H1 (cell line): ENCODE measurements at regions not wholly inside any gene's neighbourhood (a gene's known extent, or its start where the extent isn't known, plus 50 kb on each side); places are given as distances from the start of the nearest gene placed in this dataset.

Experiments used
- CTCF ChIA-PET: fragments of 300-600 bp; sonication (Branson Sonifier 250); formaldehyde crosslinking; loops from one replicate; lab custom pipeline; 2021; ENCODE audit not compliant: partially characterized antibody; lab: Charles Lee
- POLR2A ChIA-PET: fragments of 300-600 bp; sonication (Branson Sonifier 250); formaldehyde crosslinking; loops from one replicate; lab custom pipeline; 2021; ENCODE audit warnings: inconsistent platforms; ENCODE audit not compliant: partially characterized antibody; lab: Charles Lee
- DNase-seq, 2 experiments: peaks; one replicate each; pipeline versions ENCODE4 v3.0.0 to v3.0.0-alpha.2; 2010 to 2022; ENCODE audit warnings: low spot score in 2 of 2, low read depth in 1 of 2, mixed read lengths in 1 of 2
- FAIRE-seq: peaks from 2 replicates; lab custom pipeline; 2011; peaks lifted over from hg19 to GRCh38; lab: Jason Lieb, UNC
- H2AFZ ChIP-seq: 2 replicates; pipeline ENCODE4 v1.8.1; 2012; ENCODE audit warnings: low read length, inconsistent platforms
- H2AK5ac ChIP-seq: 2 replicates; pipeline ENCODE4 v1.6.1; 2013; ENCODE audit warnings: low read depth, low read length
- H2BK120ac ChIP-seq: replicated peaks from 2 replicates; pipeline ENCODE3; 2013; ENCODE audit warnings: low read depth, low read length, inconsistent platforms
- H2BK12ac ChIP-seq: 2 replicates; pipeline ENCODE4 v1.6.1; 2013; ENCODE audit warnings: low read depth, low read length
- H2BK15ac ChIP-seq: 2 replicates; pipeline ENCODE4 v1.6.1; 2013; ENCODE audit warnings: low read length
- H2BK20ac ChIP-seq: 2 replicates; pipeline ENCODE4 v1.6.1; 2013; ENCODE audit warnings: low read length
- H2BK5ac ChIP-seq: 2 replicates; pipeline ENCODE4 v1.6.1; 2013; ENCODE audit warnings: low read depth, low read length
- H3K14ac ChIP-seq: 2 replicates; pipeline ENCODE4 v1.6.1; 2013; ENCODE audit warnings: inconsistent platforms; ENCODE audit not compliant: insufficient read length
- H3K18ac ChIP-seq: 2 replicates; pipeline ENCODE4 v1.6.1; 2013; ENCODE audit warnings: low read length; ENCODE audit errors: extremely low read depth
- H3K23ac ChIP-seq: 2 replicates; pipeline ENCODE4 v1.6.1; 2013; ENCODE audit warnings: inconsistent platforms; ENCODE audit not compliant: insufficient read length
- H3K23me2 ChIP-seq: 2 replicates; pipeline ENCODE4 v1.6.1; 2013; ENCODE audit warnings: low read depth, low read length
- H3K27ac ChIP-seq: 2 replicates; pipeline ENCODE4 v1.6.1; 2011; ENCODE audit warnings: low read depth, low read length, inconsistent platforms
- H3K27me3 ChIP-seq, 4 experiments: replicated peaks in 1 of 4; 1 replicate in 1 of 4; 2 replicates in 3 of 4; pipeline versions ENCODE4 v1.6.1 to v1.8.1; 2011 to 2013; ENCODE audit warnings: low read length in 3 of 4, mild to moderate bottlenecking in 3 of 4, inconsistent platforms in 2 of 4, mixed read lengths in 2 of 4, moderate library complexity in 1 of 4; ENCODE audit not compliant: control insufficient read depth in 3 of 4, insufficient read depth in 3 of 4; ENCODE audit errors: extremely low read depth in 1 of 4
- H3K36me3 ChIP-seq, 4 experiments: 2 replicates each; pipeline versions ENCODE4 v1.6.1 to v1.8.1; 2011 to 2013; ENCODE audit warnings: mild to moderate bottlenecking in 4 of 4, low read length in 3 of 4, moderate library complexity in 2 of 4, control low read depth in 1 of 4, inconsistent platforms in 1 of 4; ENCODE audit not compliant: insufficient read depth in 4 of 4, control insufficient read depth in 2 of 4
- H3K4ac ChIP-seq: replicated peaks from 2 replicates; pipeline ENCODE3; 2013; ENCODE audit warnings: low read length, low read depth, mixed read lengths, inconsistent platforms; ENCODE audit not compliant: insufficient read length
- H3K4me1 ChIP-seq, 4 experiments: replicated peaks in 1 of 4; 1 replicate in 1 of 4; 2 replicates in 3 of 4; pipeline versions ENCODE4 v1.6.1 to v1.8.1; 2011 to 2013; ENCODE audit warnings: low read length in 3 of 4, inconsistent platforms in 2 of 4, mixed read lengths in 1 of 4; ENCODE audit not compliant: insufficient read depth in 4 of 4, control insufficient read depth in 3 of 4
- H3K4me2 ChIP-seq, 2 experiments: 2 replicates each; pipeline versions ENCODE4 v1.6.1 to v1.8.1; 2011 to 2013; ENCODE audit warnings: low read depth in 2 of 2, low read length in 2 of 2, control low read depth in 1 of 2, inconsistent platforms in 1 of 2, mild to moderate bottlenecking in 1 of 2; ENCODE audit not compliant: insufficient read depth in 1 of 2
- H3K4me3 ChIP-seq, 4 experiments: fragments of 200-600, 300-600 bp in 1 of 4; sonication (generic), shearing (Covaris generic), sonication (Bioruptor Twin) in 1 of 4; 2 replicates each; pipeline versions ENCODE4 v1.5.1 to v1.8.1; 2011 to 2016; ENCODE audit warnings: low read length in 4 of 4, low read depth in 3 of 4, control low read depth in 2 of 4, inconsistent platforms in 2 of 4, mild to moderate bottlenecking in 2 of 4, mixed read lengths in 1 of 4, moderate library complexity in 1 of 4; ENCODE audit not compliant: insufficient read depth in 2 of 4; ENCODE audit errors: extremely low read depth in 1 of 4
- H3K56ac ChIP-seq: replicated peaks from 2 replicates; pipeline ENCODE3; 2013; ENCODE audit warnings: low read depth, mild to moderate bottlenecking, mixed read lengths, low read length, inconsistent platforms; ENCODE audit not compliant: insufficient read length
- H3K79me1 ChIP-seq: 2 replicates; pipeline ENCODE4 v1.6.1; 2013; ENCODE audit warnings: low read depth, low read length, control low read depth
- H3K79me2 ChIP-seq, 2 experiments: 2 replicates each; pipeline versions ENCODE4 v1.6.1 to v1.8.1; 2012 to 2013; ENCODE audit warnings: low read length in 2 of 2, mild to moderate bottlenecking in 2 of 2, inconsistent platforms in 1 of 2; ENCODE audit not compliant: insufficient read depth in 2 of 2, control insufficient read depth in 1 of 2
- H3K9ac ChIP-seq, 4 experiments: replicated peaks in 1 of 4; 1 replicate in 1 of 4; 2 replicates in 3 of 4; pipeline versions ENCODE4 v1.6.1 to v1.8.1; 2011 to 2013; ENCODE audit warnings: low read depth in 3 of 4, low read length in 3 of 4, control low read depth in 2 of 4, mild to moderate bottlenecking in 2 of 4, moderate library complexity in 2 of 4, inconsistent platforms in 1 of 4; ENCODE audit errors: extremely low read depth in 1 of 4
- H3K9me3 ChIP-seq, 2 experiments: 2 replicates each; pipeline versions ENCODE4 v1.6.1 to v1.8.1; 2012 to 2013; ENCODE audit warnings: mild to moderate bottlenecking in 2 of 2, moderate library complexity in 2 of 2, control low read depth in 1 of 2, inconsistent platforms in 1 of 2, low read depth in 1 of 2, low read length in 1 of 2, mixed read lengths in 1 of 2; ENCODE audit not compliant: insufficient read depth in 2 of 2
- H4K20me1 ChIP-seq, 2 experiments: replicated peaks in 1 of 2; 2 replicates each; pipeline versions ENCODE3 to v1.8.1; 2011 to 2013; ENCODE audit warnings: inconsistent platforms in 2 of 2, low read length in 2 of 2, mild to moderate bottlenecking in 1 of 2; ENCODE audit not compliant: insufficient read depth in 2 of 2, control insufficient read depth in 1 of 2
- H4K5ac ChIP-seq: 2 replicates; pipeline ENCODE4 v1.6.1; 2013; ENCODE audit warnings: low read length, low read depth, mixed read lengths, inconsistent platforms; ENCODE audit not compliant: insufficient read length
- H4K8ac ChIP-seq: 2 replicates; pipeline ENCODE4 v1.8.0; 2013; ENCODE audit warnings: mild to moderate bottlenecking, moderate library complexity, low read length, inconsistent platforms; ENCODE audit not compliant: insufficient read depth; ENCODE audit errors: extremely low read depth
- H4K91ac ChIP-seq: replicated peaks from 2 replicates; pipeline ENCODE3; 2013; ENCODE audit warnings: low read length, mixed read lengths, inconsistent platforms; ENCODE audit not compliant: insufficient read length
- ASH2L ChIP-seq: fragments of 200-600, 300-600 bp; sonication (generic); IDR thresholded peaks from one replicate; pipeline ENCODE4 v1.7.1; 2017; ENCODE audit warnings: low read length
- BRCA1 ChIP-seq: IDR thresholded peaks from 2 replicates; pipeline ENCODE4 v1.6.1; 2012; ENCODE audit warnings: low read depth, low read length, improper control_type of control experiment
- FOSL1 ChIP-seq: IDR thresholded peaks from 2 replicates; pipeline ENCODE4 v1.6.1; 2011; ENCODE audit warnings: mild to moderate bottlenecking, low read depth, low read length, moderate library complexity; ENCODE audit not compliant: insufficient read depth
- GABPA ChIP-seq: IDR thresholded peaks from 2 replicates; pipeline ENCODE4 v1.6.1; 2011; ENCODE audit warnings: mild to moderate bottlenecking, low read length, moderate library complexity, borderline replicate concordance; ENCODE audit not compliant: insufficient read depth
- GTF2F1 ChIP-seq: IDR thresholded peaks from 2 replicates; pipeline ENCODE4 v1.6.1; 2012; ENCODE audit warnings: low read depth, low read length, improper control_type of control experiment, borderline replicate concordance
- HDAC2 ChIP-seq, 2 experiments: fragments of 300-600 bp in 1 of 2; sonication (generic) in 1 of 2; IDR thresholded peaks; 2 replicates each; pipeline ENCODE4 v1.6.1; 2011 to 2012; ENCODE audit warnings: low read depth in 2 of 2, low read length in 2 of 2, mild to moderate bottlenecking in 2 of 2, moderate library complexity in 2 of 2, borderline replicate concordance in 1 of 2, inconsistent platforms in 1 of 2
- JUN ChIP-seq: IDR thresholded peaks from 2 replicates; pipeline ENCODE4 v1.6.1; 2011; ENCODE audit warnings: low read depth, mild to moderate bottlenecking, improper control_type of control experiment, low read length
- MAFK ChIP-seq: IDR thresholded peaks from 2 replicates; pipeline ENCODE4 v1.6.1; 2012; ENCODE audit warnings: low read depth, mild to moderate bottlenecking, improper control_type of control experiment, low read length
- NANOG ChIP-seq: IDR thresholded peaks from 2 replicates; pipeline ENCODE4 v1.6.1; 2011; ENCODE audit warnings: low read length, low read depth, mild to moderate bottlenecking, inconsistent platforms; ENCODE audit not compliant: insufficient read depth, poor library complexity, severe bottlenecking
- POLR2A ChIP-seq, 2 experiments: IDR thresholded peaks; 1 replicate in 1 of 2; 2 replicates in 1 of 2; pipeline ENCODE4 v1.6.1; 2011; ENCODE audit warnings: low read depth in 2 of 2, low read length in 2 of 2, mild to moderate bottlenecking in 2 of 2; ENCODE audit errors: control extremely low read depth in 1 of 2
- SIN3A ChIP-seq, 2 experiments: IDR thresholded peaks in 1 of 2; conservative IDR thresholded peaks in 1 of 2; 2 replicates each; pipeline ENCODE4 v1.6.1; 2011 to 2012; ENCODE audit warnings: low read length in 2 of 2, improper control_type of control experiment in 1 of 2, low read depth in 1 of 2, mild to moderate bottlenecking in 1 of 2
- SUZ12 ChIP-seq: fragments of 200-600 bp; sonication (generic); IDR thresholded peaks from 2 replicates; pipeline ENCODE4 v1.6.1; 2012; ENCODE audit warnings: mild to moderate bottlenecking, inconsistent platforms, low read length, moderate library complexity, mixed read lengths
- TAF1 ChIP-seq: IDR thresholded peaks from 2 replicates; pipeline ENCODE4 v1.6.1; 2011; ENCODE audit warnings: mild to moderate bottlenecking, low read depth, low read length
- TBP ChIP-seq: IDR thresholded peaks from 2 replicates; pipeline ENCODE4 v1.6.1; 2011; ENCODE audit warnings: low read depth, low read length, improper control_type of control experiment
- WGBS, 2 experiments: shearing (Covaris generic) in 1 of 2; methylation state at CpG; one replicate each; pipeline versions ENCODE4 v1.1.6 to v1.1.7; 2013 to 2015; ENCODE audit warnings: low lambda C conversion rate in 2 of 2, mixed read lengths in 2 of 2, inconsistent platforms in 1 of 2, low coverage in 1 of 2, missing lambda C conversion rate in 1 of 2; ENCODE audit not compliant: insufficient replicate concordance in 2 of 2, insufficient coverage in 1 of 2, insufficient read length in 1 of 2; ENCODE audit errors: extremely low coverage in 1 of 2, missing lambda C conversion rate in 1 of 2; 5-methylcytosine and 5-hydroxymethylcytosine counted together
- TF ChIP-seq, protein P1 (sequence below): IDR thresholded peaks from 2 replicates; pipeline ENCODE4 v1.6.1; 2012; ENCODE audit warnings: inconsistent platforms

- Histone ChIP-seq H3K27me3 (no peaks in the 10 kb centered on the region), H3K27ac (no peak overlapping the region), H3K18ac (no peak overlapping the region)
- TF ChIP-seq GABPA (no peak), TBP (no peak), HDAC2 (IDR thresholded peaks at IDR 0.05; ENCODE audit: borderline replicate concordance in 1 of 2, low read depth in 2 of 2, low read length in 2 of 2) (no peak), NANOG (no peak), SIN3A (conservative IDR thresholded peaks at IDR 0.05 in 1 of 2, IDR thresholded peaks at IDR 0.05 in 1 of 2; ENCODE audit: low read depth in 1 of 2, low read length in 2 of 2) (no peak), FOSL1 (no peak), JUN (no peak), SUZ12 (no peak), POLR2A (IDR thresholded peaks at IDR 0.05; ENCODE audit: control extremely low read depth in 1 of 2, low read depth in 2 of 2, low read length in 2 of 2) (no peak), MAFK (no peak), TAF1 (no peak), GTF2F1 (no peak), BRCA1 (no peak), ASH2L (no peak)
- TF ChIP-seq, protein P1, sequence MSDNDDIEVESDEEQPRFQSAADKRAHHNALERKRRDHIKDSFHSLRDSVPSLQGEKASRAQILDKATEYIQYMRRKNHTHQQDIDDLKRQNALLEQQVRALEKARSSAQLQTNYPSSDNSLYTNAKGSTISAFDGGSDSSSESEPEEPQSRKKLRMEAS, result no peak
Measured at GRCh38 chr4:19739101-19739651, 512.5 kb upstream of the SLIT2 start.

More at GRCh38 chr4:19739101-19739651, 512.5 kb upstream of the SLIT2 start:
- H3K4me1 ChIP-seq, result no peaks in the 10 kb centered on the region
- WGBS, 2 experiments, result 95% methylated on average over 7 of the region's 7 CpGs; no CpG with 5 or more reads in 1 of the 2 experiments
- DNase-seq, result no peak
- H3K9ac ChIP-seq, result no peak overlapping the region
- no peak overlapping the region for H2BK12ac ChIP-seq
- no peak overlapping the region for H2BK20ac ChIP-seq
- no peak overlapping the region for H3K14ac ChIP-seq
- FAIRE-seq, result no peak
- no peaks in the 10 kb centered on the region for H3K23me2 ChIP-seq
- H3K56ac ChIP-seq, result no peak overlapping the region
- H2BK5ac ChIP-seq, result no peak overlapping the region
- no peak overlapping the region for H3K4me2 ChIP-seq
- no peaks in the 10 kb centered on the region for H3K79me1 ChIP-seq
- CTCF ChIA-PET, result no interaction called here
- H4K20me1 ChIP-seq, result no peaks in the 10 kb centered on the region
- no peak overlapping the region for H2BK15ac ChIP-seq
- H2BK120ac ChIP-seq, result no peak overlapping the region
- H4K8ac ChIP-seq, result no peak overlapping the region
- H3K4ac ChIP-seq, result no peak overlapping the region
- no peaks in the 10 kb centered on the region for H3K36me3 ChIP-seq
- H2AFZ ChIP-seq, result peak overlapping the region; percentile 90; the same call in 1 of the 2 replicates
- H4K91ac ChIP-seq, result no peak overlapping the region
- no peak overlapping the region for H3K23ac ChIP-seq
- POLR2A ChIA-PET, result no interaction called here
- no peaks in the 10 kb centered on the region for H3K9me3 ChIP-seq
- H3K4me3 ChIP-seq, result no peak overlapping the region
- no peak overlapping the region for H2AK5ac ChIP-seq
- no peak overlapping the region for H4K5ac ChIP-seq
- H3K79me2 ChIP-seq, result no peaks in the 10 kb centered on the region
